HuH-7.5 (cell line): ENCODE measurements at regions not wholly inside any gene's neighbourhood (a gene's known extent, or its start where the extent isn't known, plus 50 kb on each side); places are given as distances from the start of the nearest gene placed in this dataset.
"Not testable (repeated sequence)": the region's sequence is repeated elsewhere in the genome, so short reads cannot be mapped to it uniquely, and the experiment has no call there.

Experiments
- DNase-seq: peaks from one replicate; pipeline ENCODE4 v3.0.0; 2011; ENCODE audit warnings: low spot score

DNA sequence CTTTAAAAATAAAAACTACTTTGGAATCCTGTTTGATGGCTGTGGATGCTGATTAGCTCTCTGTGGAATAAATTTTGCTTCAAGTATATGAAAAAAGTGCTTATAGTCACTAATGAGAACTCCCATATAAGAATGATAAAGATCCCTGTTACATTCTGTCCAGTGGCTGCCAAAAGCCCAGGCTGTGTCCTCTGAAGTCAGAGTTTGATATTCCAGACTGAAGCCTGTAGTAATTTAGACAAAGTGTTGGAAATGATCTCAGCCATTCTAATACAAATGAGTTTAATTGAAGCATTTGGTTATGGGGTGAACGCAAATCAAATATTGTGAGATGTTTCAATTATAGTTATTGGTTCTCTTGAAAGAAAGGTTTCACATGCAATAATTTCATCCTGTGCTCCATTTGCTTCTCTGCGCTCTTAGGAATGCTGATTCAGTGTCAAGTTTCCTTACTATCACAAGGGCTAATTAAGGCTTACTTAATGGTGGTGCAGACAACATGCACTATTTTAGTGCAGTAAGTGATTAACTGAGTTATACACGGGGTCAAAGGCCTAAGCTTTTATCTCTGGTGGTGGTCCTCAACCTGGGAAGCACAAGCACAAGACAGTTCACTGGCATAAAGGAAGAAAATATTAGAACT is 867.6 kb downstream of the SORCS1 start:
- no peak for DNase-seq

DNA sequence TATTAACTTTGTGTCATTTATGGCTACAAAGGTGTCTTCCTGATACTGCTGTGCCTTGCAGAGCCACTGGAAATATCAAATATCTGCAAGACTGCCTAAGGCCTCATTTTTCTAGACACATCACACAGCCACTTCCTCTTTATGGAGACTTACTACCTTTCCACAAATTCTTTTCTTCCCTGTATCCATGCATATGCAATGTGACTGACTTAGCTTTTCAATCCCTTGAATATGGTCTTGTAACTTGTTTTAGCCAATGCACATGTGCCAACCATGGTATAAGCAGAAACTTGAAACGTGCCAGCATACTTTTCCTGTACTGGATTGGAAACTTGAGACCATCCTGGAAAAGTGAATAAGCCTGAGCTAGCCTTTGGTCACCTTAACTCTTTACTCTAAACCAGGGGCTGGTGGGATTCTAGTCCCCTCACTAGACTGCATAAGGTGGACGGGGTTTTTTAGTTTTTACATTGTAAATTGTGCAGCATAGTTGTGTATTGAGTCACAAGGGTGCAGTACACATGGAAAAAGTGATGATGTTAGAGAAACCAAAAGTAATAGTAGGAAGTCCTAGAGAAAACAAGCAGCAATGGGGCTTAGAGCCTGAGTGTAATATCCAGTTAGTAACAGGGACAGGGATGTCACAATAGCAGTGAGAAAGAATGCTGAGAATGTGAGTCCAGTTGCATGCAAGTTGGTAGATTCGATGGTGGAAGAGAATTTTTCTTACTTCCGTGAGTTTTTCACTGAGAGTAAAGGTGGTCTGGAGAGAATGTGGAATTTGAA is 879.5 kb downstream of the SORCS1 start:
- DNase-seq, result no peak

DNA sequence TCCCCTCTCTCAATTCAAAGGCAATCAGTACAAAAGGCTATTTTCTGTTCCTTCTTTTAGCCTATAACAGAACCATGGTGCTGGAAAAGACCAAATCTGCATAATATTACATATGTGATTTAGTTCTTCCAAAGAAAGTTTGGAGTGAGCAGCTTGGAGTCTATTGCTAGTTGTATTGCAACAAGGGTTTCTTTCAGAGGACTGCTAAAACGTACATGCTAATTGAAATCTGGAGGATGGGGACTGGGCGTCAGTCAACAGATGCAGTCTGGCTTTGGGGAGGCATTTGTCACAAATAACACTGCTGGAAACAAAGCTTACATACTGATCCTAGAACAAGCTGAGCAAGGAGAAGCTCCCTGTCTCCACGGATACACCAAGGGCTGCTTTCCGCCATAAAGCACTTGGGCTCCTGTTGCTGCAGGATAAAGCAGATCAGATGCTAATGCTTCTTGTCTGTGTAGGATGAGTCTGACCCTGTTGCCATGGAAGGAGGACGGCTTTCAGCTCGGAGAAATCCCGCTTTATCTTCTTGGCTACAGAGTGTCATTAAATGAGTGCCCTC is 883.5 kb downstream of the SORCS1 start:
- DNase-seq, result no peak

DNA sequence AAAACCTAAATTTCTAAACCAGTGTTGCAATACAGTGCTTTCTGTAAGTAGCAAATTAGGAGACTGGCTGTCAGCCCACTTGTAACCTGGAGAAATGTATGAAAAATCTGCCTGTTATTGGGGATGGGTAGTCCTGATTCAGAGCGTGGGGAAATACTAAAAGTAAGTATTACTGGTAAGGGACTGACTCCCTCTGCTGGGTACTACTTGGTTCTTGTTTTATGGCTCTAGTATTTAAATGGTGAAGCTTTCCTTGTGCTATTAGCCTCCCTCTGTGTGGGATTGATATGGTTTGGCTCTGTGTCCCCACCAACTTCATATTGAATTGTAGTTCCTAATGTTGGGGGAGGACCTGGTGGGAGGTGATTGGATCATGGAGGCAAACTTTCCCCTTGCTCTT is 886.1 kb downstream of the SORCS1 start:
- DNase-seq, result no peak

DNA sequence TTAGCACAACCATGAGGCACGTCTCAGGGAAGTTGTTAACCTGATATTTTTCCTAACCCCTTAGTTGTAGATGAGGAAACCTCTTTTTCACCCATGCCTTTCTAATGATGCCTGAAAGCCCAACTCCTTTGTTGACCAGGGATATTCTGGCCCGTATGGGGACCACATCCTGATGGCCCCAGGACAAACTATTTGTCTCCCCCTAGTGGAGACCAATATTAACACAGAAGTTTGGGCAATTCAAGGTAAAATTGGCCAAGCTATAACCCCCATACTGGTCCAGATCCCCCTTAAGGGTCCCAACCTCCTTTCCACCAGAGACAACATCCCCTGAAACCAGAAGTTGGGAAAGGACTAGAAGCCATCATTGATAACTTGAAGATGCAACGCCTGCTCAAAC is 893.3 kb downstream of the SORCS1 start:
- no peak for DNase-seq

DNA sequence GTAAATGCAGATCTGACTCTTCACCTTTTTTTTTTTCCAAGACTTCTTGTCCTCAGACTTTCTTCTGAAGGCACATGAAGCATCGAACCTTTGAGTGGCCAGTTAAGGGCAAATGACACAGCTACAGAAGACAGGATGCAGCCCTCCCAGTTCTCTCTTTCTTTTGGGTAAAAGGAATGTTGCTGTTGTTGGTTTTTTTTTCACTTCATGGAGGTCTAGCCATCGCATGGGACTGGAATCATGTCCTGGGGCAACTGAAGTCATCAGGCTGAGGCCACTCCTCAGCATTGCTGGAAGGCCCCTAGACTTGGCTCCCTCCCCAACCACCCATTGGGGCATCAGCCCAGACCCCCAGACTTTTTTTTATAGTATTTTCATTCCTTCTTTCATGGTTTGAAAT is 896.5 kb downstream of the SORCS1 start:
- DNase-seq, result no peak

DNA sequence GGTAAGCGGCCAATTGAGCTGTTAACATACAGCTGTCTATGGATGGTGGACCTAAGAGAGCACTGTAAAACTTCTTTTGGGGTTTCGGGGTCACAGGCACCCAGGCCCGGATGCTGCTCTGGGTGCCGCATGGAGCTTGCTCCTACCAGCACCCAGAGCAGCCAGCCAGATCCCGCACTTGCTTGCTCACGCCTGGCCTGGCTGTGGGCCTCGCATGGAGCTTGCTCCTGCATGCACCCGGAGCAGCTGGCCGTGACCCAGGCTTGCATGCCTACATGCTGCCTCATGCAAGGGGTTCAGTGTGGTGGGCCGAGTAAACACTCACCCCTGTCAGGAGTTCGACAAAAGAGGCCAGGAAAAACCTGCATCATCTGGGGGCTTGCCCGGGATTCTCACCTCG is 896.9 kb downstream of the SORCS1 start:
- DNase-seq, result no peak

DNA sequence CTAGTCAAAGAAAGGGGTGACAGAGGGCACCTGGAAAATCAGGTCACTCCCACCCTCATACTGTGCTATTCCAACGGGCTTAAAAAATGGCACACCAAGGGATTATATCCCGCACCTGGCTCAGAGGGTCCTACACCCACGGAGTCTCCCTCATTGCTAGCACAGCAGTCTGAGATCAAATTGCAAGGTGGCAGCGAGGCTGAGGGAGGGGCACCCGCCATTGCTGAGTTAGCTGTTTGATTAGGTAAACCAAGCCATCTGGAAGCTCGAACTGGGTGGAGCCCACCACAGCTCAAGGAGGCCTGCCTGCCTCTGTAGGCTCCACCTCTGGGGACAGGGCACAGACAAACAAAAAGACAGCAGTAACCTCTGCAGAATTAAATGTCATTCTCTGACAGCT is 907.1 kb downstream of the SORCS1 start:
- DNase-seq, result not testable (repeated sequence)

DNA sequence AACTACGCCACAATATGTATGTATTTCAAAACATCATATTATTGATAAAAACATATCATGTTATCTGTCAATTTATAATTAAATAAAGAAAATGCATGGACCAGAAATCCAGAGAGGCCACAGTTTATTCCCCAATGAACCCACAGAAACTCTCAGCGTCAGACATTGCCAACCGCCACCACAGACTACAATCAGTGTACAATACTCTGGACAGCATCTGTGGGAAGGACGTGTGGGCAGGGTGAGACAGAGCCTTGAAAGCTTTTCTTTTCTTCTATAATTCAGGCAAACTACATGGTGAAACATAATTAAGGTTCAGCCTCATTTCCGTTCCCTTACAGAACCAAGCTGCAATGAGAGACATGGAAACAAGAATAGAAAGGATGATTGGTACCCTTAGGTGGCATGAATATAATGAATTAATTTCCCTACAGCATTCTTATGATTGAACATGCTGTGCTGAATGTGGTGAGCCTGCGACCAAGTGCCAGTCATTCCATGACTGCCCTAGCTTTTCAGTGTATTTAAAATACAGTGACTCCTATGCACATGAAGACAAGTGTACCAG is 909.3 kb downstream of the SORCS1 start:
- DNase-seq, result no peak

DNA sequence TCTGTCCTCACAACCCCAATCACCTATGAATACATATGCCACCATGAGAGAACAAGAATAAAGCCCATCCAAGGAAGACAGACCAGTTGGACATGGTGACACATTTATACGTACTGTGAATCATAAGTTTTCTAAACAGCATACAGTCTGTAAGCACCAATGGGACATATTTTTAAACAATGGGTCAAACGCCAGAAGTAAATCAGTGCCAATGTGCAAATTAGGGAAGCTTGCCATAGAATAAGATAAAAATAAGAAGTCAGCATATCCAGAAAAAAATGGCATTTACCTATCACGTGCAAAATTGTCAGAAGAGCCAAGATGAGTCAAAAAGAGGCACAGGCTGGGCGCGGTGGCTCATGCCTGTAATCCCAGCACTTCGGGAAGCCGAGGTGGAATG is 910.4 kb downstream of the SORCS1 start:
- no peak for DNase-seq

DNA sequence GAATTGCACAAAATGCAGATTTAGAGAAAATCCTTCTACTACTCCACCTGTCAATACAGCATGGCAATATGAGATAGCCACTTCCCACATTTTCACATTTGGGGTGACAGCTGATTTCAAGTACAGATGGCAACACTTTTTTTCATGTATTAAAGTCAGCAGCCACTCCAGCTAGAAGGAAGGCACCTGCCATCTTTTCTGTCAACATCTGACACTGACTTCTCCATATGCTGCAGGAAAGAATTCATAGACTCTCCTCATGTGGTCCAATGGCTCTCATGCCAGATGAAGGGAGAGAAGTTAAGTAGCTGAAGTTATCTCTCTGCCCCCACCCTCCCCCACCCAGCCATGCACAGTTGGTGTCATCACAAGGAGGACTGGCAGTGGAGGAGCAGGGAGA is 912.0 kb downstream of the SORCS1 start:
- DNase-seq, result no peak

DNA sequence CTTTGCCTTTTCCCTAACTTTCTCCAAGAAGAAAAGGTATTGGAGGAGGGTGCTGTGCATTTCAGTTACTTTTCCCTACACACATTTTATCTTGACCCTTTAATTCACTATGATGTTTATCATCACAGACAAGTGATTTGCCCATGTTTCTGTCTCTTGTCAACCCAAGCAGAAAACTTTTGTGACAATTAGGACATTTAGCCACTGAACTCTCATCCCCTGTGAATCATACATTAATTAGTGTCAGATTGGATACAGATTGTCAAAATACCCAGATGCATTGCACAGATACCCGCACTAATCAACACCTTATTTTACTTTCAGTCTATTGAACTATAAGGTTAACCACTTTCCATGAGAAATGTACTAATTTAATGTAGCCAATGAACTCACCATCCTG is 912.9 kb downstream of the SORCS1 start:
- DNase-seq, result no peak

DNA sequence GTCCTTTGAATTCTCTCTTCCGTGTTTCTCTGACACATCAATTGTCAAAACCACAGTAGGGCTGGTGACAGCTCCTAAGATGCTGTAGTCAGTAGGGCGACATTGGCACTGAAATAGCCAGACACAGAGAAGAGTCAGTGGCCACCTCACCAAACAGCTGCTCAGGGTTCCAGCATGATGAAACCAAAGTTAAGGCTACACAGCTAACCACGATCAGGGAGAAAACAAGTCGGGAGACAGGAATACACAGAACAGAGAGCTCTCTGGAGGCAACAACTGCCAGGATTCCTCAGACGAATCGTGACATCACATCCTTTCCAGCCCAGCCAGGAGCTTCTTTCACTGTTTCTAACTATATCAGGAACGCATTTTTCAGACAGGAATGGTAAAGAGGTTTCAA is 922.2 kb downstream of the SORCS1 start:
- DNase-seq, result no peak

DNA sequence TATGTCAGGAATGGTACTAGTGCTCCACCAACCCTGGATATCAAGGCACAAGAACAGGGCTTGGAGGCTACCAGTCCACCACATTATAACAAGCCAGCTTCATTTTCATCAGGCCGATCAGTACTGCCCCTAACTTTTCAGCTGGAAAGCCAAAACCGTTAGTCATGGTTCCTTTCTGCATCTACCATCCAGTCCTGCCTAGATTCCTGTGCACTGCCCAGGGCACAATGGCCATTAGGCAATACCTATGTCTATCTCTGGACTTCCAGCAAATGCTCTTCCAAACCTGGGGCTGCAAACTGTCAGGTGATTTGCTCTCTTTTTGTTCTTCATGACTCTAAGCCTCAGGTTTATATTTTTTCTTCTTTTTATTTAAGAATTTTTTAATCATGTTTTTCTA is 937.7 kb downstream of the SORCS1 start:
- DNase-seq, result no peak

DNA sequence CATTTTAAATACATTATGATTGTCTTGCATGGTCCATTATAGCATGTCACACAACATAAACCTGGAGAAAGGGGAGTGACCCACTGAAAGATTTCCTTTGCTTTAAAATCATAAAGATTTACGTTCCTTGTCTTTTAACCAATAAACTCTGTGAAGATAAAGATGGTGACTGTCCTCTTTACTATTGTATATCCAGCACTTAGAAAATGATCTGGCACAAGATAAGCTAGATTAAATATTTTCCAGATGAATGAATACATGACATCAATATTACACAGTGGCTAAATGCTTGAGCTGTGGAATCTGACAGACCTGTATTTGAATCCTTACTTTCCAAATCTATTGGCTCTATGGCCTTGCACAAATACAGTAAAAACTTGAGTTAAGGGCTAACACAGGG is 938.4 kb downstream of the SORCS1 start:
- DNase-seq, result no peak

DNA sequence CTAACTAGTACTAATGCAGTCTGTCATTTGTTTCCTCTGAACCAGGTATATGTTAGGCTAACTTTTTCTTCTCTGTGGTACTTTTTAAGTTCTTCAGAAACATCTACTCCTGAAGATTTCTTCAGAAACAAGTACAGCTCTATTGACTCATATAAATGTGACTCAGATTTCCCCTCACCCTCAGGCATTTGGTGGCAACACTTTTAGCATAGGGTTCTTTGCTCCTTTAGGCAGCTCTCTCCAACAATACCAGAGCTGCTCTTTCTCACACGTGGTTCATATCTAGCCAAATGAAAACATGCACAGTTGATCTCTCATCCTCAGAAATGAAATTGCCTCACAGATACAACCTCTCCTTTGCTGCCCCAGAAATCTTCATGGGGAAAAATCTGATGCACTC is 939.8 kb downstream of the SORCS1 start:
- DNase-seq, result no peak

DNA sequence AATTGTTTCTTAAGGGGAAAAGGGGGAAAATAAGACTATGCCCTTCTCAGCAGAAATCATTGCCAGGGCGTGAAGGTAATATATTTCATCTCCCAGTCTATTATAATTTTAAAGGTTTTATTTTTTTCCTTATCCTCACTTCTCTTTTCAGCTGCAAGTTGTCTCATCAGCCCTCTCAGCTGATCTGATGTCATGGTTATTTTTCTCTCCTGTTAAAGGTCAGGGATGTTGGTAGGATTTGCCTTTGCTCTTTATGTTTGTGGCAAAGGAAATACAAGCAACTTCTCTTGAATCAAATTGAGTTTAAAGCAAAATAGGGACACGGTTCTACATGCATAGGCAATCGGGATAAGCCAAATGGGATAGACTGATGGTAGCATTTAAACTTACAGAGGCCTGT is 946.9 kb downstream of the SORCS1 start:
- no peak for DNase-seq

DNA sequence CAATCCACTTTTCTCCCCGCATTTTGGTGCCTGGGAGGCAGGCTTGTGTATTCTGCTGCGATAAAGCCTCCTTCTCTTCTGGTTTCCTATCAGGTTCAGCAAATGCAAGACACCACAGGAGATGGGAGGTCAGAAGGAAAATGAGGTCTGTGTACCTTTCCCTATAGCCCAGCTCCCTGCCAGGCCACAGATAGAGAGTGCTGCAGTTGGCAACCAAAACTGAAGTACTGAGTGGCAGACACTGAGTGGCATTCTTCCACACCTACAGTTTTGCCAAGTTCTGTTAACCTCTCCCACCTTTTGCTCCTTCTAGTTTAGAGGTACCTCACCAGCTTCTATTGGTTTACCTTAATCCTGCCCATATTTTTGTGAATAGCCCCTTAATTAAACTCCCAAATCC is 948.4 kb downstream of the SORCS1 start:
- no peak for DNase-seq

DNA sequence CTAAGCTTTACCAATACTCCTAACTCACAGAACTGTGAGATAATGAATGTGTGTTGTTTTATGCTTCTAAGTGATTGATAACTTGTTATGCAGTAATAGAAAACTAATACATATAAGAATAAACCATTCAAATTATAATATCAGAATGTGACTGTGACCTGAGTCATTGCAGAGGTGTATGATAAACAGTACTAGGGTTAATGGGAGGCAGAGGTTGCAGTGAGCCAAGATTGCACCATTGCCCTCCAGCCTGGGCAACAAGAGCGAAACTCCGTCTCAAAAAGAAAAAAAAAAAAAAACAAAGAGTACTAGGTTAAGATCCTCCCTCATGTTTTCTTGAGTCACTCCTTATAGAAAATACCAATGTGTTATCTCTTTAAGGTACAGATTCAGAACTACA is 950.3 kb downstream of the SORCS1 start:
- no peak for DNase-seq

DNA sequence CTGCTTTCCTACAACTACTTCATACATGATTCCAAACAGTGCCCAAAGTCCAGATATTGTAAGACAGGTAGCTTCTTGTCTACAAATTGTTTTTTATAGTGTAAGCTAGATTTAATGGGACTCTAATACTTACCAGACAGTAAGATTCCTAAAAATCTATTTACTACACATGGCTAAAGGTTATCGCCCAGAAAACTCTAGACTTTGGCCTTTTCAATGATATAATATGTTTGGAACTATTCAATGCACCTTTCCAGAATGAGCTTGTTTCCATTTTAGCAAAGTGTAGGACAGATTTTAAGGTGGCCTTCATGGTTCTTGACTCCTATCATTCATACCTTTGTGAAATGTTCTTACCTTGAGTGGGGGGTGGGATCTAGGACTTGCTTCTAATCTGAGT is 951.0 kb downstream of the SORCS1 start:
- no peak for DNase-seq

DNA sequence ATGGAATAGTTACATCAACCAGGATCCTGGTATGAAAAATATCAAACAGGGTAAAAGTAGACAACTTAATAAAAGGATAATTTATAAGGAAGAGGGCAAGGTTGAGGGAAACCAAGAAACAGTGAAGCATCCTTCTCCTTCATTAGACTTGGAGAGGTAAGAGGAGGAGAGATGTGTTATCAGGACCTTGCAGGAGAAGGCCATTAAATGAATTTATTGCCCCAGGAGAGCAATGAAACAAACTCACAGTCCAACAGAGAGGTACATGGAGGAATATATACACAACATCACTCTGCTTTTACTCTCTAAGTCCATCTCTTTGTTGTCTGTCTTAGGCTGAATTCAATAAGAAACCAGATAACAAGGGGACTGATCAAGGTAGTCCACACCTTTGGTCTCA is 966.2 kb downstream of the SORCS1 start:
- DNase-seq, result no peak

DNA sequence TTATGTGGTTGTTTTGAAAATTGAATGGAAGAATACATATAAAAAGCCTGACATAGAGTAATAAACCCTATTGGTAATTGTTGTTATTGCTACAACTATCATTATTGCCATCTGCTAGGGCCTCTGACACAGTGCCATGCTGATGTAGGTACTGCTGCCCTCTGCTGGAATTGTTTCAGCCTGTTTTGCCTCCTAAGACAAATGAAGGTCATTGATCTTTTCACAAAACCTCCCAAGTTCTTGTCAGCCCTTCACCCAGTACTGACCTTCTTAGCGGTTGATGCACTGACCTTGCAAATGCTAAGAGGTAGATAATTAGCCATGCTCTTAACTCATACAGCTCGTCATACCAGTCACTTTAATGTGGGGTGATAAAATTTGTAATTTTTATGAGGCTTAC is 975.2 kb downstream of the SORCS1 start:
- DNase-seq, result peak; percentile 6

DNA sequence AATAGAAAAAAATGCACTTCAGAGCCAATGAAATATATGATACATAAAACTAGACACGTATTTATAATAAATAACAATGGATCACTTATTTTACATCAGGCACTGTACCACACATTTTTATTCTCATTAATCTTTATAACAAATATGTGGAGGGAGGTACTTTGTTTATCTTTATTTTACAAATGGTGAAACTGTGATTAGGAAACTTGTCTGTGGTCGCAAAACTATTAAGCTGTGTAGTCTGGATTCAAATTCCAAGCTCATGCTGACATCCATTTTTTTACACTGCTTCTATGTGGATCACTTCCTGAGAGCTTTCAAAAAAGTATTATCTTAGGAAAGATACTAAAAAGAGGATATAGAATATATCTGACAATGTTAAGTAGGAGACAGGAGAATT is 978.6 kb downstream of the SORCS1 start:
- DNase-seq, result no peak
